HG02623 (cell line): ENCODE measurements at regions not wholly inside any gene's neighbourhood (a gene's known extent, or its start where the extent isn't known, plus 50 kb on each side); places are given as distances from the start of the nearest gene placed in this dataset.

Source experiments
- ATAC-seq: cut with Tn5 transposase; IDR thresholded peaks from one replicate; pipeline ENCODE4 v1.9.1; 2021; ENCODE audit warnings: moderate library complexity; ENCODE audit not compliant: unreplicated experiment

GRCh38 chr4:159497936-159498335 lies 395.1 kb downstream of the RAPGEF2 start:
- ATAC-seq = no peak

GRCh38 chr4:159498446-159499115 lies 395.7 kb downstream of the RAPGEF2 start:
- no peak for ATAC-seq

GRCh38 chr4:159500861-159501260 lies 398.0 kb downstream of the RAPGEF2 start:
- ATAC-seq = no peak

GRCh38 chr4:159503236-159504008 lies 400.5 kb downstream of the RAPGEF2 start:
- no peak for ATAC-seq

- ATAC-seq = no peak
These were observed 401.8 kb downstream of the RAPGEF2 start for GRCh38 chr4:159504684-159505083.

GRCh38 chr4:159505266-159505975 lies 402.5 kb downstream of the RAPGEF2 start:
- no peak for ATAC-seq

- no peak for ATAC-seq
These were observed 404.1 kb downstream of the RAPGEF2 start for GRCh38 chr4:159506801-159507517.

GRCh38 chr4:159508917-159509500 lies 406.1 kb downstream of the RAPGEF2 start:
- no peak for ATAC-seq

GRCh38 chr4:159512348-159512747 lies 409.5 kb downstream of the RAPGEF2 start:
- ATAC-seq = no peak

GRCh38 chr4:159515314-159516025 lies 412.6 kb downstream of the RAPGEF2 start:
- no peak for ATAC-seq

GRCh38 chr4:159516556-159517140 lies 413.8 kb downstream of the RAPGEF2 start:
- no peak for ATAC-seq

- no peak for ATAC-seq
These were observed 417.2 kb downstream of the RAPGEF2 start for GRCh38 chr4:159520074-159520473.

- ATAC-seq = no peak
These were observed 423.3 kb downstream of the RAPGEF2 start for GRCh38 chr4:159526172-159526571.

- ATAC-seq = no peak
These were observed 431.8 kb downstream of the RAPGEF2 start for GRCh38 chr4:159534655-159535054.

GRCh38 chr4:159538556-159538955 lies 435.7 kb downstream of the RAPGEF2 start:
- ATAC-seq = no peak

GRCh38 chr4:159540038-159540437 lies 437.2 kb downstream of the RAPGEF2 start:
- no peak for ATAC-seq

- ATAC-seq = no peak
These were observed 437.6 kb downstream of the RAPGEF2 start for GRCh38 chr4:159540501-159540900.

- no peak for ATAC-seq
These were observed 438.3 kb downstream of the RAPGEF2 start for GRCh38 chr4:159541143-159541542.

GRCh38 chr4:159542296-159542695 lies 439.4 kb downstream of the RAPGEF2 start:
- no peak for ATAC-seq

GRCh38 chr4:159543831-159544230 lies 441.0 kb downstream of the RAPGEF2 start:
- no peak for ATAC-seq
